ENCODE measurements at regions not wholly inside any gene's neighbourhood (a gene's known extent, or its start where the extent isn't known, plus 50 kb on each side); places are given as distances from the start of the nearest gene placed in this dataset.
"Not testable (repeated sequence)": the region's sequence is repeated elsewhere in the genome, so short reads cannot be mapped to it uniquely, and the experiment has no call there.

DNA sequence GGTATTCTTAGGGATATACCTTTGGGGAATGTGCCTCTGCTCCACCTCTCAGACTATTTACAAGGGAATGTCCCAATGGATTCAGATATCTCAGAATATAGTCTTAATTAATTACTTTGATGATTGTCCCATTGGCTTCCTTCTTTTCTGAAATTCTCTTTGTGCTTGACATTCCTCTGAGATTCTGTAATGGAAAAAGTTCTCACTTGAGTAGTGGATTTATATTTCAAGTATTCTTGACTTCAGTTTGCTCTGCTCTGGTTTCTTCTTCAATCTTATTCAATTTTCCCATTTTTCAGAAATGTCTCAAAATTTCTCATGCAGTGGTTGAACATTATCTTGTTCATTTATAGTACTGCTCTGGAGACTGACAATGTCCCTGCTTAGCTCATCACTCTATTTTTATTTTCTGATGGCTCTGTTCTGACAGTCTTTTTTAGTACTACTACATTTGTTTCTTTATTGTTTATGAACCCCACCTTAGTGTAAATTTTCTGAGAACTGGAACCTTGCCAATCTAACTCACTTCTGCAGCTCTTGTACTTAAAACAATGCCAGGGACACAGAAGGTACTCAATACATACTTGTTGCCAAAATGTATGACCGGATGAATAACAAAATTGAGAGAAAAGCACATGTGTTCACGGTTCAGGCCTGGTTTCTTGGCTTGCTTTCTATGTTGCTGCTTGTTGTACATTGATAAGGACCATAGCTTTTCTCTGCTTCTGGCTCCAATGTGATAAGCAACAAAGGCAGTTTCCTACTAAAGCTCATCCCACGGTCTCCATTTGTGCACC lies 471.7 kb downstream of the GASK1B start:
- H3K27me3 Mint-ChIP-seq, result no peaks in the 10 kb centered on the region
- H3K4me1 Mint-ChIP-seq, result no peaks in the 10 kb centered on the region
- no peaks in the 10 kb centered on the region for H3K36me3 Mint-ChIP-seq (ENCODE audit: low read depth)
- intact Hi-C loops (cut with micrococcal nuclease), result no loop called here
- no peak for DNase-seq
- no peak overlapping the region for H3K4me3 Mint-ChIP-seq
- H3K27ac Mint-ChIP-seq, result no peak overlapping the region
- no peaks in the 10 kb centered on the region for H3K9me3 Mint-ChIP-seq

DNA sequence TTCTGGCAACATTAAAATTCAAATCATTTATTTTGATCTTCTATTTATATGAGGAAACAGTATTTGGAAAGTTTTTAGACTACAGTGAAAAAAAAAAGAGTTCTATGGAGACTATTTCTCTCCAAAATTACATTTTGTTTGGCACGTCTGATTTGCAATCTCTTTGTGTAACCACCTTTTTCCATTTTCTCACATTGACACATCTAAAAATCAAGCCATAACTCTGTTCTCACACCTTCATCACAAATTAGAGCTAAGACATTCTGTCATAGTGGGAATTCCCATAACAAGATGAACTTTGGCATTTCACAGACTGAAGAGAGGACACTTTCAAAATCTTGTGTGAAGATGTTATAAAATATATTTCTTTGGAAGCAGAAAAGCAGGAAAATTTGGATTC lies 468.9 kb downstream of the GRIA2 start:
- no peak overlapping the region for H3K27ac Mint-ChIP-seq

DNA sequence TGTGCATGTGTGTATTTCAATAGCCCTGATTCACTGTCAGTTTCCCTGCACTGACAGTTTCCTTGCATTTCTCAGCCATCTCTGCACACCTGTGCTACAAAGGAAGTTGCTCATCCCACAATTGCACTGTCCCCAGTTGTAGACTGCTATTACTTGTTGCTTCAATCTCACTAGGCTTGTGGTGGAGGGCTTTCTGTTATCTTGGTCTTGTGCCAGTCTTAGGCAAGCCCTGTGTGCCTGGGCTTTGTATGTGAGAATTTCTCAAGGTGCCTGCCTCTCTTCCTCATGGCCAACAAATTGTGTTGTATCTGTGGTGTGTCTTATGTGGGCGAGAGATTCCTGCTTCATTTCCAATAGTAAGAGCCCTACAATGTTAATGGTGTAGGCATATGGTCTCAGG lies 467.4 kb downstream of the GRIA2 start:
- intact Hi-C loops (cut with micrococcal nuclease), result no loop called here
- no peaks in the 10 kb centered on the region for H3K36me3 Mint-ChIP-seq (ENCODE audit: low read depth)
- H3K27ac Mint-ChIP-seq, result no peak overlapping the region
- no peaks in the 10 kb centered on the region for H3K27me3 Mint-ChIP-seq
- H3K4me1 Mint-ChIP-seq, result no peaks in the 10 kb centered on the region
- no peak for DNase-seq
- no peaks in the 10 kb centered on the region for H3K9me3 Mint-ChIP-seq
- no peak overlapping the region for H3K4me3 Mint-ChIP-seq

More for the DNA sequence above, 468.9 kb downstream of the GRIA2 start:
- Mint-ChIP-seq H3K4me3 (no peak overlapping the region), H3K36me3 (ENCODE audit: low read depth) (no peaks in the 10 kb centered on the region), H3K4me1 (no peaks in the 10 kb centered on the region), H3K9me3 (no peaks in the 10 kb centered on the region), H3K27me3 (no peaks in the 10 kb centered on the region)
- intact Hi-C loops (cut with micrococcal nuclease), result no loop called here
- DNase-seq, result no peak

DNA sequence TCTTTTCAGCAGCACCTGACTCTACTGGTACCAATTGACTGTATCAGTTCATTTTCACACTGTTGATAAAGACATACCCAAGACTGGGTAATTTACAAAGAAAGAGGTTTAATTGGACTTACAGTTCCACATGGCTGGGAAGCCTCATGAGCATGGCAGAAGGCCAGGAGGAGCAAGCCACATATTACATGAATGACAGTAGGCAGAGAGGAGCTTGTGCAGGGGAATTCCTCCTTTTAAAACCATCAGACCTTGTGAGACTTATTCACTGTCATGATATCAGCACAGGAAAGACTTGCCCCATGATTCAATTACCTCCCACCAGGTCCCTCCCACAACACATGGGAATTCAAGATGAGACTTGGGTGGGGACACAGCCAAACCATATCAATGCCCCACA lies 458.8 kb downstream of the GRIA2 start:
- H3K27me3 Mint-ChIP-seq; H3K27ac Mint-ChIP-seq; H3K36me3 Mint-ChIP-seq (ENCODE audit: low read depth); intact Hi-C loops (cut with micrococcal nuclease); H3K4me1 Mint-ChIP-seq; DNase-seq; H3K4me3 Mint-ChIP-seq: not testable (repeated sequence)
- H3K9me3 Mint-ChIP-seq, result peaks cover 12% of the 10 kb centered on the region

DNA sequence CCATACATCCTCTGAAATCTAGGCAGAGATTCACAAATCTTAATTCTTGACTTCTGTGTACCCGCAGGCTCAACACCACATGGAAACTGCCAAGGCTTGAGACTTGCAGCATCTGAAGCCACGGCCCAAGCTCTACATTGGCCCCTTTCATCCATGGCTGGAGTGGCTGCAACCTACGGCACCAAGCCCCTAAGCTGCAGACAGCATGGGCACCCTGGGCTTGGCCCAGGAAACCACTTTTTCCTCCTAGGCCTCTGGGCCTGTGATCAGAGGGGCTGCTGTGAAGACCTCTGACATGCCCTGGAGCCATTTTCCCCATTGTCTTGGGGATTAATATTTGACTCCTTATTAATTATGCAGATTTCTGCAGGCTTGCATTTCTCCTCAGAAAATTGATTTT lies 457.9 kb downstream of the GRIA2 start:
- Mint-ChIP-seq H3K4me1 (no peaks in the 10 kb centered on the region), H3K36me3 (ENCODE audit: low read depth) (no peaks in the 10 kb centered on the region), H3K27me3 (no peaks in the 10 kb centered on the region), H3K27ac (no peak overlapping the region), H3K4me3 (no peak overlapping the region), H3K9me3 (peaks cover 12% of the 10 kb centered on the region)
- intact Hi-C loops (cut with micrococcal nuclease), result no loop called here
- no peak for DNase-seq

DNA sequence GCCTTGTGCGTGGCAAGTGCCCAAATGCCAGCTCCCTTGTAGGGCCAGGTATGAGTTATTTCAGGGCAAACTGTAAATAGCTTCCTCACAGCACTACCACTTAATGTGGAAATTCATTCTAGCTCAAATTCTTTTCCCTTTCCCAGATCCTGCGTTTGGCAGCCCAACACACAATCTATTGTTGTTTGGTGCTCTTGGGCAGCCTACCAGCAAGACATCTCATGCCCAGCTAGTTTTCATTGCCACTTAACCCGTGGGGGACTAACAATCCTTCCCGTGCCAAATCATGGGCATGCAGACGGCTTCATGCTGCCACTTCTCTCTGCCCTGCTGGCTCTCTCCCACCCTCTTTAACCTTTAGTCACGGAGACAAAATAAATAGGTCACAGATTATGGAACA lies 454.2 kb downstream of the GRIA2 start:
- Mint-ChIP-seq H3K9me3 (peaks cover 12% of the 10 kb centered on the region), H3K36me3 (ENCODE audit: low read depth) (no peaks in the 10 kb centered on the region), H3K4me1 (no peaks in the 10 kb centered on the region), H3K27ac (no peak overlapping the region), H3K4me3 (no peak overlapping the region), H3K27me3 (no peaks in the 10 kb centered on the region)
- intact Hi-C loops (cut with micrococcal nuclease), result no loop called here
- no peak for DNase-seq

DNA sequence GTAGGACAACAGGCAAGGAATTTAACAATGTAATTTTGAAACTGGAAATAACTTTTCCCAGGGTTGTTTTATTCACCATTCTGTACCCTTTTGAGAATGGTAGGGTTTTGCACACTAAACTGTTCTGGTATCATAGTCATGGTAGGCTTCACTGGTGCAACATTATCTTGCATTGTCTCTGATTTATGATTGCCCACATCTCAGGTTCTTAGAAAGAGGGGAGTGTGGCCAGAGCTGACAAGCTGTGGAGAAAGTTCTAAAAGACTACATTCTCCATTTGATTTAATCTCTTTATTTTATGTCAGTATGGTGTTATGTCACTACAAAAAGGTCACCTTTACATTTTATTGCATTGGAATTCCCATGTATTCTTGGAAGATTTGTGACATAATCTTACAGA lies 447.3 kb downstream of the GRIA2 start:
- intact Hi-C loops (cut with micrococcal nuclease), result no loop called here
- Mint-ChIP-seq H3K9me3 (no peaks in the 10 kb centered on the region), H3K4me1 (no peaks in the 10 kb centered on the region), H3K27me3 (no peaks in the 10 kb centered on the region), H3K36me3 (ENCODE audit: low read depth) (no peaks in the 10 kb centered on the region), H3K4me3 (no peak overlapping the region), H3K27ac (no peak overlapping the region)
- DNase-seq, result no peak

DNA sequence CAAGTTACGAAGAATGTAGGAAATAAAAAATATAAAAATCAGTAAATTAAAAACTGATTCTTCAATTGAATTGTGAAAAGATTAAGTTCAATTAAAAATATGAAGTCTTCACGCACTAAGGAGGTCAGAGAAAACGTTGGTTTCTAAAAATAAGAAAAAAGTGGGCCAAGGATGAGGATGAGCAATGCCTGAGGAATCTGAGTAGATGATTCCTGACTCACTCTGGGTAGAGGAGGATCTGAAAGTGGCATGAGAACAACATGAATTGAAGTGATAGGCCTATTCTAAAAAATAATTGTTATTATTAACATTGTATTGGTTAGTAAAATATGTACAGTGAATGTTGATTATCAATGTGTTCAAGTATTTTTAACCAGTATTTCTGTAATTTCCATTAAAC lies 444.2 kb downstream of the GRIA2 start:
- H3K4me1 Mint-ChIP-seq, result no peaks in the 10 kb centered on the region
- H3K4me3 Mint-ChIP-seq, result no peak overlapping the region
- DNase-seq, result no peak
- H3K27me3 Mint-ChIP-seq, result no peaks in the 10 kb centered on the region
- H3K9me3 Mint-ChIP-seq, result no peaks in the 10 kb centered on the region
- no peaks in the 10 kb centered on the region for H3K36me3 Mint-ChIP-seq (ENCODE audit: low read depth)
- intact Hi-C loops (cut with micrococcal nuclease), result no loop called here
- H3K27ac Mint-ChIP-seq, result no peak overlapping the region

DNA sequence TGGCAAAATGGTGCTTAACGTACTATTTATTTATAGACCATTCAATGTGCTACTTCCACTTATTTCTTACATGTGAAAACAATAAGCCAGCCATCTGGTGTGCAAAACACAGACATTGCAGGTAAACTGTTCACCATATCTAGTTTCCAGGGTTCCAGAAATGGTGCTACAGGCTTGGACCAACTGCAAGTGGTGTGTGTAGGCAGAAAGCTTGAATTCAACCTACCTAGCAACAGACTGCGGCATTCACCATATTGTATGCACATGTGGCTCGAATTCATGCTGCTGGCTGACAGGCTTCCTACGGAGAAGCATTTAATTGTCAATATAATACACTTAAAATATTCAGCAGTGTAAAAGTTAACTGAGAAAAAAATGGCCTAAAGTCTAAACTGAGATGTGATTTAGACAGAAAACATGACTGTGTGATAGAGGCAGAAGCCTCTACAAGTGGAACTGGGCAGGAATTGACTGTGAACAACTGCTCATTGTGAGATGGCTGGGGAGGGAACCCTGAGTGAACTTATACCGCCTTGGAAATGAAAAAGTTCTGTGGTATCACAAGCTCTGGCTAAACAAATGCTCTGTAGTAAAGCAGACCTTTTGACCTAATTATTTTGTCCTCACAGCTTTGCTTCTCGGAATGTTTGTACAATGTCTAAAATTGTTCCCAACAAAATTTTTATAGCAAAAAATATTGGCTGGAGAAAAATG lies 434.7 kb downstream of the GRIA2 start:
- H3K36me3 Mint-ChIP-seq (ENCODE audit: low read depth), result no peaks in the 10 kb centered on the region
- no peak overlapping the region for H3K4me3 Mint-ChIP-seq
- H3K9me3 Mint-ChIP-seq, result no peaks in the 10 kb centered on the region
- no peaks in the 10 kb centered on the region for H3K4me1 Mint-ChIP-seq
- H3K27ac Mint-ChIP-seq, result no peak overlapping the region
- DNase-seq, result no peak
- intact Hi-C loops (cut with micrococcal nuclease), result no loop called here
- no peaks in the 10 kb centered on the region for H3K27me3 Mint-ChIP-seq

DNA sequence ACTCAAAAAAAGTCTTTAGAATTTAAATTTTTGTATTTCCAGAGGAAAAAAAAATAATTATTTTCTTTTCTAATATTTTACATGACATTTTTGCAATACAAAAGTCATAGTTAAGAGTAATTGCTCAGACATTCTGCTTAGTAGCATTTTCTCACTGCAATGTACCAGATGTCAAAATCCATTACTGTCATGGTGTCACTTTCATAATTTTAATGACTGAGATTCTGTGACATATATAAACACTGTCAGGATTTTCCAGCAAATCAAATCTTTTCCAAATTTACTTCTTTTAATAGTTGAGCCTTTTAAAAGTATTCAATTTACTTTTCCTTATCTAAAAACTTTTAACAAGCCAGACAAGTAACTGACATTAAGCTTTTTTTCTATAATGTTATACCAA lies 422.7 kb downstream of the GRIA2 start:
- Mint-ChIP-seq H3K36me3 (ENCODE audit: low read depth) (no peaks in the 10 kb centered on the region), H3K9me3 (peaks cover under 1% of the 10 kb centered on the region), H3K4me3 (no peak overlapping the region), H3K27ac (no peak overlapping the region), H3K27me3 (no peaks in the 10 kb centered on the region), H3K4me1 (no peaks in the 10 kb centered on the region)
- intact Hi-C loops (cut with micrococcal nuclease), result no loop called here
- DNase-seq, result no peak

DNA sequence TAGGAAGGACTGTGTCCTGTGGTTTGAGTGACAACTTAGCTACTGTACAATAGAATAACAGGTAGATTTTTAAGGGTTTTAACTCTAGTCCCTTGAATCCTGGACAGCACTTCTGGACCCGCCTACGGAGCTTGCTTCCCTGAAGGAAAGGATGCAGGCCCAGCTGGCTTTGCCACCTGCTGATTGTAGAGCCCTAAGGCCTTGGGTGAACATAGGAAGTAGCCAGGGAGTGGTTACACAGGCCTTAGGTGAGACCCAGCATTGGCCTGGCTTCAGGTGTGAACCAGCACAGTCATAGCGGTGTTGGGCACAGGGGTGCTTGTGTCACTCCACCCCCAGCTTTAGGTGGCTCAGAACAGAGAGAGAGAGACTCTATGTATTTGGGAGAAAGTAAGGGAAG lies 413.5 kb downstream of the GRIA2 start:
- H3K27me3 Mint-ChIP-seq, result no peaks in the 10 kb centered on the region
- DNase-seq, result no peak
- intact Hi-C loops (cut with micrococcal nuclease), result no loop called here
- H3K4me3 Mint-ChIP-seq, result no peak overlapping the region
- peaks cover 4% of the 10 kb centered on the region for H3K9me3 Mint-ChIP-seq
- no peaks in the 10 kb centered on the region for H3K4me1 Mint-ChIP-seq
- H3K36me3 Mint-ChIP-seq (ENCODE audit: low read depth), result no peaks in the 10 kb centered on the region
- H3K27ac Mint-ChIP-seq, result no peak overlapping the region

DNA sequence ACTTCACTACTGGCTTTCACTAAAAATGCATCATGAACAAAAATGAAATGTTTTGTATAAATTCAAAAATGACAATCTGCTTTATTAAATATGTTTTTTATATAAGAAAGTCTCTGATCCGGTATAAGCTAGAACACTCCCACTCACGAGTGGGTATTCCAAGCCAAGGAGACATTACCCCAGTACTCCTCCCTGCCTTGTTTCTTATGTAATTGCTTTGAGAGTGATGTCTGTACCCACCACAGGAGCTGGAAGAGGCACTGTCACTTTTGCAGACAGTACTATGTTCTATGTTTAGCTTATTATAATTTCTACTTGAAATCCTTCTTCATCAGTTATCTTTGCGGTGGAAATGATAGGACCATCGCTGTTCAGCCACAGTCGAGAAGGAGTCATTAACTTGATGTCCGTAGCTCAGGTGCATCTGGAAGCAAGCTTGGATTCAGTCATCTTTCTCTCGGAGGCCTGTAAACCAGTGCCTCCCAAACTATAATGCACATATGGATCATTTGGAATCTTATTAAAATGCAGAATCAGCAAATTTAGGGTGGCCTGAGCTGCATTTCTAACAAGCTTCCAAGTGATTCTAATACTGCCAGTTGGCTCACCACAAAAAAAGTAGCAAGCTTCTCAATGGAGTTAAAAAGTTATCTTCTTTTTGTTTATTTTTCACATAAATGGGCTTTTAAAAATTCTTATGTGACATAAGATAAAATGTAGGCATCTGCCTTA lies 396.4 kb downstream of the GRIA2 start:
- H3K27ac Mint-ChIP-seq, result no peak overlapping the region
- H3K27me3 Mint-ChIP-seq, result no peaks in the 10 kb centered on the region
- no peak overlapping the region for H3K4me3 Mint-ChIP-seq
- no peak for DNase-seq
- H3K9me3 Mint-ChIP-seq, result peaks cover 3% of the 10 kb centered on the region
- intact Hi-C loops (cut with micrococcal nuclease), result no loop called here
- H3K4me1 Mint-ChIP-seq, result no peaks in the 10 kb centered on the region
- no peaks in the 10 kb centered on the region for H3K36me3 Mint-ChIP-seq (ENCODE audit: low read depth)

DNA sequence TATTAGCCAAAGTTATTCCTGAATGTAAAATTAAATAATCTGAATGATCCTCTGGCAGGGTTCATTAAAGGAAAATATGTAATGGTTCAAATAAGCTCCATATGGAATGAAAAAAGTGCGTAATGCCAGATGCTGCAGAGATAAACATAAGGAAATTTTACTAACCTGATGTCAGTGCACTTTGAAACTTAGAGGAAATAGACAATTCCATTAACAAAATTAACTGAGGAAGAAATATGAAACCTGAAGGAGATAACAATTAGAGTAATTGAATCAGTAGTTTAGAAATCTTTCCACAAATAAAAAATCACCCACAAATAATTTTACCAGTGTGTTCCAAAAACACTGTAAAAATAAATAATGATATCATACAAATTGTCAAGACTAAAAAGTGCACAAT lies 387.5 kb downstream of the GRIA2 start:
- H3K27me3 Mint-ChIP-seq, result no peaks in the 10 kb centered on the region
- no peak overlapping the region for H3K4me3 Mint-ChIP-seq
- intact Hi-C loops (cut with micrococcal nuclease), result no loop called here
- DNase-seq, result no peak
- H3K9me3 Mint-ChIP-seq, result no peaks in the 10 kb centered on the region
- H3K4me1 Mint-ChIP-seq, result no peaks in the 10 kb centered on the region
- no peak overlapping the region for H3K27ac Mint-ChIP-seq
- H3K36me3 Mint-ChIP-seq (ENCODE audit: low read depth), result no peaks in the 10 kb centered on the region

DNA sequence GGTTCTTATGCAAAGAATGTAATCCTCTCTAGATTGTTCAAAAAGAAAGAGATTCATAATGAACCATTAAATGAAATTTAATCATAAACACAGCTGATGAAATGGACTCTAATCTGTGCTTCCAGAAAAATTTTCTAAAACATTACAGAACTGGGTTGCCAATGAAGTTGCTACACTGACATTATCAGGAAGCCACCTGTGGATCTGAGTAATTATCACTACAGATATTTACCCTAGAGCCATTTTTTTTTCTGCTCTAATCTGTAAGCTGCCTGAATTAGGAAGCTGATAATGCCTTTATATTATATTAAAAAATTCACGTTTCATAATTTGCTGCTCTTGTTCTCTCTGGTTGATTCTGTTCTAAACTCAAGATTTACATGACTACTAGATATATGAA lies 380.1 kb downstream of the GRIA2 start:
- Mint-ChIP-seq H3K4me3 (no peak overlapping the region), H3K36me3 (ENCODE audit: low read depth) (no peaks in the 10 kb centered on the region), H3K9me3 (peaks cover 4% of the 10 kb centered on the region), H3K27me3 (no peaks in the 10 kb centered on the region), H3K27ac (no peak overlapping the region), H3K4me1 (no peaks in the 10 kb centered on the region)
- no peak for DNase-seq
- intact Hi-C loops (cut with micrococcal nuclease), result no loop called here

Measured in activated CD4-positive, alpha-beta T cell treated with anti-CD3 and anti-CD28 coated beads, Interleukin-2, amount 10 ng/mL, durations not matched to agents 24 days and 14 days (primary cell).